ENCODE measurements at regions not wholly inside any gene's neighbourhood (a gene's known extent, or its start where the extent isn't known, plus 50 kb on each side); places are given as distances from the start of the nearest gene placed in this dataset.

- H3K79me2 ChIP-seq (ENCODE audit: control insufficient read depth, insufficient read depth, low read length): no peaks in the 10 kb centered on the region
- no TSS peak for BruUV-seq (replicated peaks)
- RAD21 ChIA-PET (ENCODE audit: unreplicated experiment): interaction anchor here (0.8 kb wide), 1 partner anchor 8 kb away, joined by 3 read pairs; no protein-coding TSS in a partner anchor
- no peaks in the 10 kb centered on the region for H3K9me3 ChIP-seq (replicated peaks; ENCODE audit: control insufficient read depth, insufficient read depth, low read length)
- TF ChIP-seq GATAD2B (conservative IDR thresholded peaks at IDR 0.05; ENCODE audit: low read depth): no peak
- TF ChIP-seq CHD4 (IDR thresholded peaks at IDR 0.05): no peak
- no peak for TF ChIP-seq SREBF1 (IDR thresholded peaks at IDR 0.05; ENCODE audit: low read length)
- TF ChIP-seq NBN (IDR thresholded peaks at IDR 0.05): no peak
- no peak for TF ChIP-seq NFIC (IDR thresholded peaks at IDR 0.05; ENCODE audit: low read depth, low read length)
- no peak for TF ChIP-seq MYC (IDR thresholded peaks at IDR 0.05; ENCODE audit: insufficient read depth, insufficient read length, insufficient replicate concordance, low read length, severe bottlenecking)
- no peak for TF ChIP-seq E2F4 (IDR thresholded peaks at IDR 0.05; ENCODE audit: low read depth, low read length)
- TF ChIP-seq MAX (IDR thresholded peaks at IDR 0.05; ENCODE audit: low read depth, low read length): no peak
- no peak for TF ChIP-seq ZNF217 (IDR thresholded peaks at IDR 0.05)
- TF ChIP-seq MTA3 (IDR thresholded peaks at IDR 0.05; ENCODE audit: borderline replicate concordance, low read length): no peak
- no peak for TF ChIP-seq BCLAF1 (IDR thresholded peaks at IDR 0.05)
- DNase-seq (ENCODE audit: low read depth, low spot score): no peak
- no peaks in the 10 kb centered on the region for H3K36me3 ChIP-seq (ENCODE audit: control insufficient read depth in 2 of 2, insufficient read depth in 2 of 2, low read length in 1 of 2)
- in situ Hi-C loops (cut with MboI) (no loop called here), intact Hi-C loops (cut with micrococcal nuclease; ENCODE audit: unreplicated experiment) (no loop called here)
- SMC1A ChIA-PET (ENCODE audit: uncharacterized antibody, unreplicated experiment): interaction anchor here (0.7 to 1.5 kb wide), 3 partner anchors 29 to 69 kb away, joined by 3 read pairs; no protein-coding TSS in a partner anchor
- H4K20me1 ChIP-seq (ENCODE audit: control insufficient read depth, insufficient read depth): no peaks in the 10 kb centered on the region
- no peaks in the 10 kb centered on the region for H3K27me3 ChIP-seq (replicated peaks in 1 of 2; ENCODE audit: control insufficient read depth in 2 of 2, insufficient read depth in 2 of 2, low read length in 1 of 2)
- POLR2A ChIA-PET: no interaction called here
- no peak overlapping the region for H2AFZ ChIP-seq (ENCODE audit: control insufficient read depth, low read depth, low read length)
- no peak for ATAC-seq
- H3K9ac ChIP-seq (ENCODE audit: control insufficient read depth, insufficient read depth, low read length): no peak overlapping the region
- no peaks in the 10 kb centered on the region for H3K4me1 ChIP-seq (ENCODE audit: control insufficient read depth, insufficient read depth, low read length)
- no peak overlapping the region for H3K4me3 ChIP-seq
- H3K27ac ChIP-seq (ENCODE audit: control insufficient read depth, insufficient read depth): no peak overlapping the region
- CTCF ChIA-PET: interaction anchor here (1.0 to 3.2 kb wide), 3 partner anchors 8 to 210 kb away, joined by 3 to 20 read pairs (median 5); no protein-coding TSS in a partner anchor
- no peak for FAIRE-seq
- no peak overlapping the region for H3K4me2 ChIP-seq (ENCODE audit: control insufficient read depth, insufficient read depth)
- WGBS (ENCODE audit: insufficient coverage, insufficient replicate concordance, low lambda C conversion rate, missing lambda C conversion rate): 38% methylated on average over 5 of the region's 5 CpGs
These were observed 345.4 kb downstream of the CDH9 start for GRCh38 chr5:26692952-26693351.
